Panc1 (cell line): ENCODE measurements at regions not wholly inside any gene's neighbourhood (a gene's known extent, or its start where the extent isn't known, plus 50 kb on each side); places are given as distances from the start of the nearest gene placed in this dataset.

Experiments used
- ATAC-seq: fragments of 200-7000 bp; cut with Tn5 transposase; 2 replicates; pipeline ENCODE4 v1.9.1; 2020; ENCODE audit warnings: mild to moderate bottlenecking, moderate library complexity
- BruUV-seq: library from RNA; stranded (reverse); fragments of 400-500 nt; replicated peaks from 2 replicates; lab custom pipeline; 2021; lab: Mats Ljungman, UMichigan
- CTCF ChIA-PET: fragments of 300-600 bp; sonication (Branson Sonifier 250); formaldehyde crosslinking; loops from one replicate; lab custom pipeline; 2022; ENCODE audit warnings: antibody characterized with exemption; lab: Charles Lee
- POLR2A ChIA-PET: fragments of 300-600 bp; sonication (Branson Sonifier 250); formaldehyde crosslinking; loops from one replicate; lab custom pipeline; 2022; ENCODE audit warnings: antibody characterized with exemption; lab: Charles Lee
- DNase-seq: peaks from one replicate; pipeline ENCODE4 v3.0.0-alpha.2; 2010; ENCODE audit warnings: low read depth, low spot score
- H3K27ac ChIP-seq: 2 replicates; pipeline ENCODE4 v1.5.1; 2011; ENCODE audit warnings: mild to moderate bottlenecking, low read length, inconsistent platforms
- H3K27me3 ChIP-seq: fragments of 200-500 bp; sonication (Bioruptor generic); 2 replicates; pipeline ENCODE4 v1.6.0; 2014; ENCODE audit warnings: low read length, inconsistent platforms; ENCODE audit not compliant: control insufficient read depth, insufficient read depth
- H3K36me3 ChIP-seq: fragments of 200-500 bp; sonication (Bioruptor generic); 2 replicates; pipeline ENCODE4 v1.5.1; 2014; ENCODE audit warnings: inconsistent platforms, mild to moderate bottlenecking, low read length, moderate library complexity; ENCODE audit not compliant: control insufficient read depth, insufficient read depth
- H3K4me1 ChIP-seq: 2 replicates; pipeline ENCODE4 v1.5.1; 2011; ENCODE audit warnings: inconsistent platforms, mild to moderate bottlenecking, low read length, moderate library complexity; ENCODE audit not compliant: control insufficient read depth, insufficient read depth
- H3K4me3 ChIP-seq, 2 experiments: 2 replicates each; pipeline ENCODE4 v1.5.1; 2011 to 2012; ENCODE audit warnings: low read depth in 2 of 2, low read length in 2 of 2, mild to moderate bottlenecking in 2 of 2, inconsistent platforms in 1 of 2, moderate library complexity in 1 of 2
- H3K9me3 ChIP-seq: fragments of 200-500 bp; sonication (Bioruptor generic); 2 replicates; pipeline ENCODE4 v1.5.1; 2014; ENCODE audit warnings: low read depth, mild to moderate bottlenecking, inconsistent platforms, low read length, moderate library complexity; ENCODE audit not compliant: control insufficient read depth, insufficient read depth
- CTCF ChIP-seq: fragments of 450-650 bp; IDR thresholded peaks from 2 replicates; pipeline ENCODE4 v1.5.1; 2017; ENCODE audit warnings: mild to moderate bottlenecking
- POLR2AphosphoS5 ChIP-seq: IDR thresholded peaks from 2 replicates; pipeline ENCODE4 v1.6.1; 2012; ENCODE audit warnings: mild to moderate bottlenecking, low read depth, low read length, moderate library complexity
- REST ChIP-seq, 2 experiments: IDR thresholded peaks; 2 replicates each; pipeline ENCODE4 v1.6.1; 2011 to 2012; ENCODE audit warnings: low read depth in 2 of 2, control low read depth in 1 of 2, low read length in 1 of 2, mild to moderate bottlenecking in 1 of 2, moderate library complexity in 1 of 2; ENCODE audit not compliant: insufficient read depth in 1 of 2
- SIN3A ChIP-seq: IDR thresholded peaks from 2 replicates; pipeline ENCODE4 v1.6.1; 2012; ENCODE audit warnings: low read depth, mild to moderate bottlenecking, low read length, moderate library complexity, borderline replicate concordance; ENCODE audit not compliant: insufficient read depth
- TCF7L2 ChIP-seq: IDR thresholded peaks from 2 replicates; pipeline ENCODE4 v1.6.1; 2011; ENCODE audit warnings: mild to moderate bottlenecking, low read depth, low read length, inconsistent platforms
- in situ Hi-C: cut with HindIII; loops from 2 replicates; pipeline ENCODE4 v1.10.0; 2016; ENCODE audit warnings: low sequenced_read_pairs, low pct_unique_long_range_greater_than_20kb
- intact Hi-C: fragments of 100-400 bp; cut with micrococcal nuclease; formaldehyde crosslinking; loops from one replicate; pipeline ENCODE4 v1.10.0; 2022; ENCODE audit not compliant: unreplicated experiment

- H3K27me3 ChIP-seq, result no peaks in the 10 kb centered on the region
- H3K4me1 ChIP-seq, result no peaks in the 10 kb centered on the region
- H3K9me3 ChIP-seq, result no peaks in the 10 kb centered on the region
- TF ChIP-seq SIN3A, result no peak
- TF ChIP-seq CTCF, result no peak
- TF ChIP-seq TCF7L2, result no peak
- no peak for TF ChIP-seq REST (IDR thresholded peaks at IDR 0.05; ENCODE audit: insufficient read depth in 1 of 2, low read depth in 2 of 2, low read length in 1 of 2)
- no peak for TF ChIP-seq POLR2AphosphoS5
- POLR2A ChIA-PET, result no interaction called here
- intact Hi-C loops, result no loop called here
- H3K36me3 ChIP-seq, result no peaks in the 10 kb centered on the region
- no peak for DNase-seq
- no peak overlapping the region for H3K27ac ChIP-seq
- no peak for ATAC-seq
- in situ Hi-C loops, result no loop called here
- CTCF ChIA-PET, result no interaction called here
- BruUV-seq, result no TSS peak
- H3K4me3 ChIP-seq, result no peak overlapping the region
Observed at GRCh38 chr4:45472490-45472889, 651.4 kb downstream of the GABRG1 start.

- ChIA-PET POLR2A (no interaction called here), CTCF (no interaction called here)
- no peaks in the 10 kb centered on the region for H3K27me3 ChIP-seq
- no peak overlapping the region for H3K27ac ChIP-seq
- intact Hi-C loops, result no loop called here
- H3K4me3 ChIP-seq, result no peak overlapping the region
- in situ Hi-C loops, result no loop called here
- ATAC-seq, result no peak
- H3K4me1 ChIP-seq, result no peaks in the 10 kb centered on the region
- no peaks in the 10 kb centered on the region for H3K36me3 ChIP-seq
- no peaks in the 10 kb centered on the region for H3K9me3 ChIP-seq
- BruUV-seq, result no TSS peak
- no peak for TF ChIP-seq REST (IDR thresholded peaks at IDR 0.05; ENCODE audit: insufficient read depth in 1 of 2, low read depth in 2 of 2, low read length in 1 of 2)
- no peak for TF ChIP-seq SIN3A
- TF ChIP-seq CTCF, result no peak
- TF ChIP-seq TCF7L2, result no peak
- no peak for TF ChIP-seq POLR2AphosphoS5
- no peak for DNase-seq
Observed at GRCh38 chr4:45471335-45471734, 652.5 kb downstream of the GABRG1 start.
